GM12892 (cell line): ENCODE measurements at regions not wholly inside any gene's neighbourhood (a gene's known extent, or its start where the extent isn't known, plus 50 kb on each side); places are given as distances from the start of the nearest gene placed in this dataset.

Source experiments
- POLR2A ChIP-seq: IDR thresholded peaks from 2 replicates; pipeline ENCODE4 v1.6.1; 2011; ENCODE audit warnings: low read depth, low read length, control low read depth
- POLR2AphosphoS5 ChIP-seq: IDR thresholded peaks from 2 replicates; pipeline ENCODE4 v1.6.1; 2011; ENCODE audit warnings: low read depth, low read length, control low read depth

GRCh38 chr7:135837675-135838074, 89.1 kb upstream of the FAM180A start:
- TF ChIP-seq POLR2AphosphoS5: no peak
- no peak for TF ChIP-seq POLR2A
